Esophagus (tissue), 2 donors: ENCODE measurements at regions not wholly inside any gene's neighbourhood (a gene's known extent, or its start where the extent isn't known, plus 50 kb on each side); places are given as distances from the start of the nearest gene placed in this dataset.

ENCODE experiments used
- H3K27ac ChIP-seq, 2 donors: one replicate each; pipeline ENCODE4 v1.5.1; 2013; ENCODE audit warnings: low read depth in 2 of 2, mild to moderate bottlenecking in 2 of 2, inconsistent platforms in 1 of 2, low read length in 1 of 2, moderate library complexity in 1 of 2
- H3K27me3 ChIP-seq, 2 donors: one replicate each; pipeline ENCODE4 v1.6.1; 2013; ENCODE audit warnings: low read length in 2 of 2, control low read depth in 1 of 2, mild to moderate bottlenecking in 1 of 2; ENCODE audit not compliant: insufficient read depth in 2 of 2, control insufficient read depth in 1 of 2
- H3K36me3 ChIP-seq, 2 donors: one replicate each; pipeline ENCODE4 v1.6.1; 2013; ENCODE audit warnings: low read length in 1 of 2; ENCODE audit not compliant: control insufficient read depth in 2 of 2, insufficient read depth in 2 of 2
- H3K4me1 ChIP-seq, 2 donors: one replicate each; pipeline ENCODE4 v1.6.1; 2013; ENCODE audit warnings: low read length in 1 of 2; ENCODE audit not compliant: control insufficient read depth in 2 of 2, insufficient read depth in 2 of 2
- H3K4me3 ChIP-seq, 2 donors: one replicate each; pipeline ENCODE4 v1.5.1; 2013; ENCODE audit warnings: low read length in 2 of 2, mild to moderate bottlenecking in 2 of 2, low read depth in 1 of 2, moderate library complexity in 1 of 2
- H3K9me3 ChIP-seq, 2 donors: one replicate each; pipeline ENCODE4 v1.6.1; 2013; ENCODE audit warnings: mild to moderate bottlenecking in 2 of 2, low read depth in 1 of 2, low read length in 1 of 2, moderate library complexity in 1 of 2; ENCODE audit not compliant: control insufficient read depth in 2 of 2, insufficient read depth in 1 of 2
- WGBS, 2 donors: extraction: QIAGEN DNeasy Blood & Tissue Kit; methylation state at CpG; one replicate each; pipeline ENCODE4 v1.1.7; 2013; 5-methylcytosine and 5-hydroxymethylcytosine counted together
- donor health status: healthy with polysubstance abuse.
- donor health status: Bipolar disorder and iron deficiency.

- no peak overlapping the region for H3K27ac ChIP-seq
- H3K4me1 ChIP-seq = no peaks in the 10 kb centered on the region
- no peaks in the 10 kb centered on the region for H3K36me3 ChIP-seq
- no peaks in the 10 kb centered on the region for H3K27me3 ChIP-seq
- H3K9me3 ChIP-seq = no peaks in the 10 kb centered on the region
- H3K4me3 ChIP-seq = no peak overlapping the region
Measured at GRCh38 chr13:37401721-37402120, 196.8 kb downstream of the POSTN start.

- Histone ChIP-seq H3K36me3 (no peaks in the 10 kb centered on the region), H3K4me1 (no peaks in the 10 kb centered on the region), H3K27ac (no peak overlapping the region), H3K9me3 (no peaks in the 10 kb centered on the region), H3K4me3 (no peak overlapping the region), H3K27me3 (no peaks in the 10 kb centered on the region)
- 78 to 82% methylated on average over 3 of the region's 3 CpGs for WGBS, 2 donors
Measured at GRCh38 chr13:37397535-37397934, 201.0 kb downstream of the POSTN start.

- Histone ChIP-seq H3K36me3 (no peaks in the 10 kb centered on the region), H3K4me1 (no peaks in the 10 kb centered on the region), H3K27ac (no peak overlapping the region), H3K27me3 (no peaks in the 10 kb centered on the region), H3K9me3 (no peaks in the 10 kb centered on the region), H3K4me3 (no peak overlapping the region)
- 97 to 98% methylated on average over 3 of the region's 3 CpGs for WGBS, 2 donors
Measured at GRCh38 chr13:37395544-37395943, 203.0 kb downstream of the POSTN start.

- no peaks in the 10 kb centered on the region for H3K36me3 ChIP-seq
- no peaks in the 10 kb centered on the region for H3K4me1 ChIP-seq
- no peak overlapping the region for H3K4me3 ChIP-seq
- no peak overlapping the region for H3K27ac ChIP-seq
- no peaks in the 10 kb centered on the region for H3K27me3 ChIP-seq
- 77 to 89% methylated on average over 3 of the region's 3 CpGs for WGBS, 2 donors
- H3K9me3 ChIP-seq = no peaks in the 10 kb centered on the region
Measured at GRCh38 chr13:37392389-37392788, 206.2 kb downstream of the POSTN start.

- H3K4me3 ChIP-seq = no peak overlapping the region
- 68 to 79% methylated on average over 4 of the region's 4 CpGs for whole genome bisulfite sequencing, 2 donors
- no peaks in the 10 kb centered on the region for H3K36me3 ChIP-seq
- H3K4me1 ChIP-seq = no peaks in the 10 kb centered on the region
- no peaks in the 10 kb centered on the region for H3K27me3 ChIP-seq
- H3K27ac ChIP-seq = no peak overlapping the region
- no peaks in the 10 kb centered on the region for H3K9me3 ChIP-seq
Measured at GRCh38 chr13:37390735-37391134, 207.8 kb downstream of the POSTN start.

- H3K9me3 ChIP-seq = no peaks in the 10 kb centered on the region
- no peak overlapping the region for H3K4me3 ChIP-seq
- WGBS, 2 donors = 42 to 51% methylated on average over 2 of the region's 2 CpGs
- no peaks in the 10 kb centered on the region for H3K4me1 ChIP-seq
- H3K27me3 ChIP-seq = no peaks in the 10 kb centered on the region
- H3K36me3 ChIP-seq = no peaks in the 10 kb centered on the region
- no peak overlapping the region for H3K27ac ChIP-seq
Measured at GRCh38 chr13:37385956-37386670, 212.5 kb downstream of the POSTN start.

- WGBS, 2 donors = 68 to 93% methylated on average over 4 of the region's 4 CpGs
- Histone ChIP-seq H3K27ac (no peak overlapping the region), H3K9me3 (no peaks in the 10 kb centered on the region), H3K4me1 (no peaks in the 10 kb centered on the region), H3K4me3 (no peak overlapping the region), H3K36me3 (no peaks in the 10 kb centered on the region), H3K27me3 (no peaks in the 10 kb centered on the region)
Measured at GRCh38 chr13:37385248-37385647, 213.3 kb downstream of the POSTN start.

- 91 to 95% methylated on average over 2 of the region's 2 CpGs for WGBS, 2 donors
- no peaks in the 10 kb centered on the region for H3K9me3 ChIP-seq
- H3K27ac ChIP-seq = no peak overlapping the region
- no peaks in the 10 kb centered on the region for H3K36me3 ChIP-seq
- H3K4me1 ChIP-seq = no peaks in the 10 kb centered on the region
- H3K27me3 ChIP-seq = no peaks in the 10 kb centered on the region
- H3K4me3 ChIP-seq = no peak overlapping the region
Measured at GRCh38 chr13:37383856-37384370, 214.7 kb downstream of the POSTN start.

- H3K9me3 ChIP-seq = no peaks in the 10 kb centered on the region
- H3K36me3 ChIP-seq = no peaks in the 10 kb centered on the region
- H3K27me3 ChIP-seq = no peaks in the 10 kb centered on the region
- WGBS, 2 donors = 52 to 82% methylated on average over 2 of the region's 2 CpGs
- no peak overlapping the region for H3K27ac ChIP-seq
- H3K4me1 ChIP-seq = no peaks in the 10 kb centered on the region
- H3K4me3 ChIP-seq = no peak overlapping the region
Measured at GRCh38 chr13:37383046-37383445, 215.5 kb downstream of the POSTN start.

- WGBS, 2 donors = 57 to 72% methylated on average over 2 of the region's 2 CpGs
- Histone ChIP-seq H3K9me3 (no peaks in the 10 kb centered on the region), H3K36me3 (no peaks in the 10 kb centered on the region), H3K27me3 (no peaks in the 10 kb centered on the region), H3K27ac (no peak overlapping the region), H3K4me3 (no peak overlapping the region), H3K4me1 (no peaks in the 10 kb centered on the region)
Measured at GRCh38 chr13:37382146-37382545, 216.4 kb downstream of the POSTN start.
